ENCODE measurements at regions not wholly inside any gene's neighbourhood (a gene's known extent, or its start where the extent isn't known, plus 50 kb on each side); places are given as distances from the start of the nearest gene placed in this dataset.
"Not testable (repeated sequence)": the region's sequence is repeated elsewhere in the genome, so short reads cannot be mapped to it uniquely, and the experiment has no call there.

- not testable (repeated sequence) for TF ChIP-seq POLR2A (IDR thresholded peaks at IDR 0.05); CTCF (IDR thresholded peaks at IDR 0.05 in 4 of 5, conservative IDR thresholded peaks at IDR 0.05 in 1 of 5)
Measured at GRCh38 chr20:30540330-30541069, 717.0 kb upstream of the DEFB115 start.

Measured in gastrocnemius medialis (tissue), 4 donors.